Transverse colon (tissue), 4 donors: ENCODE measurements at regions not wholly inside any gene's neighbourhood (a gene's known extent, or its start where the extent isn't known, plus 50 kb on each side); places are given as distances from the start of the nearest gene placed in this dataset.

ENCODE experiments used
- DNase-seq: peaks from one replicate; pipeline ENCODE4 v3.0.0-alpha.2; 2019
- H3K27ac ChIP-seq, 4 donors: fragments of 200-600 bp; sonication (generic); 2 replicates each; pipeline ENCODE4 v1.5.1; 2016 to 2018; ENCODE audit warnings: inconsistent platforms in 4 of 4
- H3K27me3 ChIP-seq: fragments of 200-600 bp; sonication (generic); 2 replicates; pipeline ENCODE4 v1.5.1; 2017; ENCODE audit warnings: inconsistent platforms
- H3K36me3 ChIP-seq, 4 donors: fragments of 200-600 bp; sonication (generic); 2 replicates each; pipeline ENCODE4 v1.5.1; 2017 to 2019; ENCODE audit warnings: inconsistent platforms in 4 of 4
- H3K4me1 ChIP-seq, 4 donors: fragments of 200-600 bp; sonication (generic); 2 replicates each; pipeline ENCODE4 v1.5.1; 2017 to 2020; ENCODE audit warnings: inconsistent platforms in 4 of 4
- H3K4me3 ChIP-seq, 4 donors: fragments of 200-600 bp; sonication (generic); 1 replicate in 1 of 4; 2 replicates in 3 of 4; pipeline versions ENCODE4 v1.5.1 to v1.6.1; 2017 to 2019; ENCODE audit warnings: inconsistent platforms in 4 of 4
- H3K9me3 ChIP-seq, 2 donors: fragments of 200-600 bp; sonication (generic); 2 replicates each; pipeline ENCODE4 v1.5.1; 2017 to 2019; ENCODE audit warnings: inconsistent platforms in 2 of 2
- EP300 ChIP-seq: sonication (generic); formaldehyde crosslinking; IDR thresholded peaks from one replicate; pipeline ENCODE4 v1.6.1; 2017; ENCODE audit warnings: antibody characterized with exemption, low read depth
- POLR2A ChIP-seq: fragments of 450-650 bp; IDR thresholded peaks from one replicate; pipeline ENCODE4 v1.6.1; 2016; ENCODE audit warnings: antibody characterized with exemption, mild to moderate bottlenecking, moderate library complexity
- POLR2AphosphoS5 ChIP-seq, 3 donors: sonication (generic); formaldehyde crosslinking; IDR thresholded peaks; one replicate each; pipeline ENCODE4 v1.6.1; 2016; ENCODE audit warnings: antibody characterized with exemption in 3 of 3
- WGBS, 2 donors: methylation state at CpG; one replicate each; pipeline ENCODE4 v1.1.5; 2018; ENCODE audit warnings: low coverage in 1 of 2; 5-methylcytosine and 5-hydroxymethylcytosine counted together
- in situ Hi-C, 4 donors: fragments of 200-750 bp; cut with MboI; loops; one replicate each; pipeline versions ENCODE4 v1.15.0 to v1.15.1; 2017; ENCODE audit warnings: low sequenced_read_pairs in 3 of 4, low pct_ligation_motif_present in 1 of 4, low pct_unique_long_range_greater_than_20kb in 1 of 4
- intact Hi-C: fragments of 100-400 bp; cut with DNase I; formaldehyde crosslinking; loops from one replicate; pipeline ENCODE4 v1.15.1; 2023; ENCODE audit warnings: low total_unique reads
- TF ChIP-seq, protein P1 (sequence below), 5 experiments: fragments of 200-600 bp in 3 of 5; fragments of 450-650 bp in 2 of 5; sonication (generic) in 3 of 5; IDR thresholded peaks; 1 replicate in 2 of 5; 2 replicates in 3 of 5; pipeline ENCODE4 v1.5.1; 2016 to 2017; ENCODE audit warnings: antibody characterized with exemption in 5 of 5, inconsistent platforms in 3 of 5, mild to moderate bottlenecking in 2 of 5, moderate library complexity in 1 of 5

GRCh38 chr17:53919356-53919755 lies 96.6 kb downstream of the KIF2B start:
- Histone ChIP-seq H3K9me3 (no peaks in the 10 kb centered on the region), H3K36me3 (no peaks in the 10 kb centered on the region), H3K4me1 (no peaks in the 10 kb centered on the region), H3K4me3 (no peak overlapping the region), H3K27me3 (no peaks in the 10 kb centered on the region), H3K27ac (no peak overlapping the region)
- WGBS, 2 donors = 58 to 67% methylated on average over 1 of the region's 1 CpG
- in situ Hi-C loops (no loop called here), intact Hi-C loops (no loop called here)
- no peak for DNase-seq
- TF ChIP-seq EP300 = no peak
- TF ChIP-seq, protein P1, sequence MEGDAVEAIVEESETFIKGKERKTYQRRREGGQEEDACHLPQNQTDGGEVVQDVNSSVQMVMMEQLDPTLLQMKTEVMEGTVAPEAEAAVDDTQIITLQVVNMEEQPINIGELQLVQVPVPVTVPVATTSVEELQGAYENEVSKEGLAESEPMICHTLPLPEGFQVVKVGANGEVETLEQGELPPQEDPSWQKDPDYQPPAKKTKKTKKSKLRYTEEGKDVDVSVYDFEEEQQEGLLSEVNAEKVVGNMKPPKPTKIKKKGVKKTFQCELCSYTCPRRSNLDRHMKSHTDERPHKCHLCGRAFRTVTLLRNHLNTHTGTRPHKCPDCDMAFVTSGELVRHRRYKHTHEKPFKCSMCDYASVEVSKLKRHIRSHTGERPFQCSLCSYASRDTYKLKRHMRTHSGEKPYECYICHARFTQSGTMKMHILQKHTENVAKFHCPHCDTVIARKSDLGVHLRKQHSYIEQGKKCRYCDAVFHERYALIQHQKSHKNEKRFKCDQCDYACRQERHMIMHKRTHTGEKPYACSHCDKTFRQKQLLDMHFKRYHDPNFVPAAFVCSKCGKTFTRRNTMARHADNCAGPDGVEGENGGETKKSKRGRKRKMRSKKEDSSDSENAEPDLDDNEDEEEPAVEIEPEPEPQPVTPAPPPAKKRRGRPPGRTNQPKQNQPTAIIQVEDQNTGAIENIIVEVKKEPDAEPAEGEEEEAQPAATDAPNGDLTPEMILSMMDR (IDR thresholded peaks at IDR 0.05) = no peak

DNA sequence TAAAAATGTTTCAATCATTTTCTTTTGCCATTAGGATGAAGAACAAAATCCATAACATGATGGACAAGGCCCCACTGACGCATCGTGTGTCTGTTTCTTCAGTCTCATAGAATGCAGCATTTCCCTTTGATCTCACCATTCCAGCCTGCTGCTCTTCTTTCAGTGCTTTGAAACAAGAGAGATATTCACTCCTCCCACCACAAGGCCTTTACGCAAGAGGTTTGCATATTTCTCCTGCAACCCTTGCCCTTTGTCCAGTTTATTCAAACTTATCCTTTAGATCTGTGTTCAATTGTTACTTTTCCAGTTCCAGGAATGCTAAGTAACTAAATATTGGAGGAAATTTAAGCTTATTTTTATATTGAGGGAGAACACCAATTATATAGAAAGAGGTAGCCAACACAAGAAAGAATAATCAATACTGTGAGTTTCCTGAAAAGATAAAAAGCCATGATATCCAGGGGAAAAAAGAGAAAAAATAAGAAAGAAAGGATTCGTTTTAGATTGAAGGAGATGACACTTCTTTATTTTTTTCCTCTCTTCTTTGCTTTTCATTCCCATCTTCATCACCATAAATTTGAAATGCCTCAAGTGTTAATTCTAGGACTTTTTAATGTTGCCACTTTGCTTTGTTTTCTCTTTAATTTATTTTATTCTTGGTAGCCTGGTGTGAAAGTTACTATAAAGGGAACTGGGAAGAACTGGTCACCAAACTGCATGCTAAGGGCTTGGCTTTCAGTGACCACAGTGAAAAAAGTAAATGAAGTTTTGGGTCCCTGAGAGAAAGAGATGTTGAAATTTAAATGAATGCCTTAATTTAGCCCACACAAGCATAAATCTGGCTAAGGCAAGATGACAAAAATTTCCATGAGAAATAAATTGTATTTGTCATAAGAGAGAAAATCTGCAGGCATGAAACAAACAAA lies 102.1 kb downstream of the KIF2B start:
- Histone ChIP-seq H3K4me1 (no peaks in the 10 kb centered on the region), H3K4me3 (no peak overlapping the region), H3K27me3 (no peaks in the 10 kb centered on the region), H3K27ac (no peak overlapping the region), H3K36me3 (no peaks in the 10 kb centered on the region), H3K9me3 (no peaks in the 10 kb centered on the region)
- TF ChIP-seq EP300 (no peak), POLR2A (no peak), POLR2AphosphoS5 (IDR thresholded peaks at IDR 0.05) (no peak)
- TF ChIP-seq, protein P1 (IDR thresholded peaks at IDR 0.05) = no peak
- intact Hi-C loops = no loop called here
- 46 to 57% methylated on average over 4 of the region's 4 CpGs for WGBS, 2 donors
- in situ Hi-C loops = no loop called here
- DNase-seq = no peak

DNA sequence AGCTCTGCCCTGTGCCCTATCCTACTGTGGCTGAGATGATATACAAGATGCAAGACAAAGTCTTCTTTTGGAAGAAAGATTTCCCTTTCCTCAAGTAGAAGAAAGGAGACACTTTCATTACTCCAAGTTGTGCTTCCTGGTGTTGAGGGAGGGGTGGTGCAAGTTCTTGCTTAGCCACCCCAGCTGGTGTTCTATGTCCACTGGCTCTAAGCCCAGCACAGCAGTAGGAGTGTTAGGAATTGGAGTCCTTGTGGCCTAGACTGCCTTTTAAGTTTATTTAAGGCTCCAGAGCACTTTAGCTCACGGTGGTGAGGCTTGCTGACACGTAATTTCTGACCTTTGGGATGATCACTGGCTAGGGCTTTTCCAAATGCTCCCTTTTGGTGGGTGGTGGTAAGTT lies 109.7 kb downstream of the KIF2B start:
- in situ Hi-C loops = no loop called here
- TF ChIP-seq POLR2A = no peak
- no peak for TF ChIP-seq POLR2AphosphoS5 (IDR thresholded peaks at IDR 0.05)
- TF ChIP-seq EP300 = no peak
- TF ChIP-seq, protein P1 (IDR thresholded peaks at IDR 0.05) = no peak

GRCh38 chr17:53934931-53935330 lies 112.2 kb downstream of the KIF2B start:
- no peak for DNase-seq
- Histone ChIP-seq H3K9me3 (no peaks in the 10 kb centered on the region), H3K36me3 (no peaks in the 10 kb centered on the region), H3K4me3 (no peak overlapping the region), H3K27me3 (no peaks in the 10 kb centered on the region), H3K4me1 (no peaks in the 10 kb centered on the region), H3K27ac (no peak overlapping the region)
- intact Hi-C loops (no loop called here), in situ Hi-C loops (no loop called here)
- WGBS, 2 donors = 69 to 75% methylated on average over 2 of the region's 2 CpGs
- TF ChIP-seq POLR2AphosphoS5 (IDR thresholded peaks at IDR 0.05) (no peak), POLR2A (no peak), EP300 (no peak)
- TF ChIP-seq, protein P1 (IDR thresholded peaks at IDR 0.05) = no peak

More for the DNA sequence above, 109.7 kb downstream of the KIF2B start:
- H3K27ac ChIP-seq = no peak overlapping the region
- no peaks in the 10 kb centered on the region for H3K4me1 ChIP-seq
- DNase-seq = no peak
- no peaks in the 10 kb centered on the region for H3K27me3 ChIP-seq
- intact Hi-C loops = no loop called here
- H3K36me3 ChIP-seq = no peaks in the 10 kb centered on the region
- no peaks in the 10 kb centered on the region for H3K9me3 ChIP-seq
- no peak overlapping the region for H3K4me3 ChIP-seq
- WGBS, 2 donors = 38% methylated on average over 2 of the region's 2 CpGs; no CpG with 5 or more reads in 1 of the 2 donors
